ENCODE measurements at regions not wholly inside any gene's neighbourhood (a gene's known extent, or its start where the extent isn't known, plus 50 kb on each side); places are given as distances from the start of the nearest gene placed in this dataset.

GRCh38 chr13:22214184-22214583 lies 543.3 kb downstream of the FGF9 start:
- TF ChIP-seq CTCF (IDR thresholded peaks at IDR 0.05; ENCODE audit: low read depth, low read length), result no peak
- no peak for DNase-seq (ENCODE audit: low read depth in 2 of 2)
- H3K4me3 ChIP-seq (replicated peaks in 1 of 2; ENCODE audit: low read depth in 2 of 2, low read length in 2 of 2), result no peak overlapping the region

GRCh38 chr13:22218797-22219196 lies 547.9 kb downstream of the FGF9 start:
- no peak overlapping the region for H3K4me3 ChIP-seq (replicated peaks in 1 of 2; ENCODE audit: low read depth in 2 of 2, low read length in 2 of 2)
- no peak for DNase-seq (ENCODE audit: low read depth in 2 of 2)
- no peak for TF ChIP-seq CTCF (IDR thresholded peaks at IDR 0.05; ENCODE audit: low read depth, low read length)

- no peak for DNase-seq (ENCODE audit: low read depth in 2 of 2)
- no peak overlapping the region for H3K4me3 ChIP-seq (replicated peaks in 1 of 2; ENCODE audit: low read depth in 2 of 2, low read length in 2 of 2)
- TF ChIP-seq CTCF (IDR thresholded peaks at IDR 0.05; ENCODE audit: low read depth, low read length), result no peak
Measured at GRCh38 chr13:22219709-22220108, 548.8 kb downstream of the FGF9 start.

GRCh38 chr13:22220151-22221135 lies 549.6 kb downstream of the FGF9 start:
- no peak for DNase-seq (ENCODE audit: low read depth in 2 of 2)
- no peak for TF ChIP-seq CTCF (IDR thresholded peaks at IDR 0.05; ENCODE audit: low read depth, low read length)
- no peak overlapping the region for H3K4me3 ChIP-seq (replicated peaks in 1 of 2; ENCODE audit: low read depth in 2 of 2, low read length in 2 of 2)

GRCh38 chr13:22223411-22223810 lies 552.5 kb downstream of the FGF9 start:
- no peak for DNase-seq (ENCODE audit: low read depth in 2 of 2)
- TF ChIP-seq CTCF (IDR thresholded peaks at IDR 0.05; ENCODE audit: low read depth, low read length), result no peak
- no peak overlapping the region for H3K4me3 ChIP-seq (replicated peaks in 1 of 2; ENCODE audit: low read depth in 2 of 2, low read length in 2 of 2)

- no peak for DNase-seq (ENCODE audit: low read depth in 2 of 2)
- TF ChIP-seq CTCF (IDR thresholded peaks at IDR 0.05; ENCODE audit: low read depth, low read length), result no peak
- no peak overlapping the region for H3K4me3 ChIP-seq (replicated peaks in 1 of 2; ENCODE audit: low read depth in 2 of 2, low read length in 2 of 2)
Measured at GRCh38 chr13:22226086-22226485, 555.2 kb downstream of the FGF9 start.
